NCI-H1436 treated with DMSO at 0.1 percent for 48 hours (cell line): ENCODE measurements at regions not wholly inside any gene's neighbourhood (a gene's known extent, or its start where the extent isn't known, plus 50 kb on each side); places are given as distances from the start of the nearest gene placed in this dataset.
A peak's percentile ranks its signal among the peaks of the same experiment; 100 is the strongest.
"Not testable (repeated sequence)": the region's sequence is repeated elsewhere in the genome, so short reads cannot be mapped to it uniquely, and the experiment has no call there.

Experiments
- DNase-seq: peaks from one replicate; lab custom pipeline; 2025; lab: John Stamatoyannopoulos, UW

DNA sequence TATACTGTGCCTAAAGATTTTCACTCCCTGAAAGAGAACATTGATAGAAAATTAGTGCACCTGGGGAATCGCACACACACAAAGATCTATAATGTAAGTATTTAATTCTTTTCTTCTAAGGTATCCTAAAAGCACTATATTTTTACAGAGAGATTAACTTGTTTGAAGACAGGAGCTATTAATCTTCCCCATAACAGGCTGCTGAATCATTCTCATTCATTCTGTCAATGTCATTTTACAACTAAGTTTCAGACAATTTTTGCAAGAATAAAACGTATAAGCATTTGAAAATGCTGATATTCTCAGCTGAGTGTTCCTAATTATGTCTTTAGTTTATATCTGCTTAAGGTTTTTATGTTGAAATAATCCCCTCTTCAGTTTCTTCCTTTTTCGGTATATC lies 776.7 kb downstream of the NXPH1 start:
- no peak for DNase-seq

DNA sequence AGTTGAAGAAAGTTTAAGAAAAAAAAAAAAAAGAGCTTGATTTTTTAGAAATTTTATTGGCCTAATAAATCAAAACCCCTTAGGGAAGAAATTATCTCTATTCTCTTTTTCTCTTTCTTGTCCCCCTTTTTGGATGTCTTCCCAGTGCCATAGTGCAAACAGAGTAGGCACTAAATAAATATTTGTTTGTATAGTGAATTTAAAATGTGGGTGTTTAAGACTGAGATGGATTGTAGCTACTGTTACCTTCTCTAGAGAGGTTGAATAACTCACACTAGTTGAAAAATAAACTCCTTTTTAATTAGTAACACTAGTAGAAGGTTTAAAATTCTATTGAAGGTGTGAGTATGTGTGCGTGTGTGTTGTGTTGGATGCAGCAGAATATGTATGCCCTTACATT lies 783.8 kb downstream of the NXPH1 start:
- DNase-seq: peak; percentile 28

DNA sequence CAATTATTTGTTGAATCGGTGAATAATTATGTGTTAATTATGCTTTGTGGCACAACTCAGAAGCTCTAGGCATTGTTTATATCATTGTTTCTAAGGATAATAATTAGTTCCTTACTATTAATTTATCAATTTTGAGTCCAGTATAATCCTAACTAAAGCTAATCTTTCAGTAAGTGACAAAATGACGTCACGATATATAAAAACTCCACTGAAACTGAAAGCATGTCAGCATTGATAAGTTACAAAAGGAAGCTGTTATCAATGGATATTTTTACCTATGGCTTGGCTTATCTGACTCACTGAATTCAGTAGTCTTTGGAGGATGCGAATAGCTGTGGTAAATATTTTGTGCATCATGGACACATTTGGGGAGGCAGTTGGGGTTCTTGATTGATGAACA lies 793.1 kb downstream of the NXPH1 start:
- DNase-seq: no peak

DNA sequence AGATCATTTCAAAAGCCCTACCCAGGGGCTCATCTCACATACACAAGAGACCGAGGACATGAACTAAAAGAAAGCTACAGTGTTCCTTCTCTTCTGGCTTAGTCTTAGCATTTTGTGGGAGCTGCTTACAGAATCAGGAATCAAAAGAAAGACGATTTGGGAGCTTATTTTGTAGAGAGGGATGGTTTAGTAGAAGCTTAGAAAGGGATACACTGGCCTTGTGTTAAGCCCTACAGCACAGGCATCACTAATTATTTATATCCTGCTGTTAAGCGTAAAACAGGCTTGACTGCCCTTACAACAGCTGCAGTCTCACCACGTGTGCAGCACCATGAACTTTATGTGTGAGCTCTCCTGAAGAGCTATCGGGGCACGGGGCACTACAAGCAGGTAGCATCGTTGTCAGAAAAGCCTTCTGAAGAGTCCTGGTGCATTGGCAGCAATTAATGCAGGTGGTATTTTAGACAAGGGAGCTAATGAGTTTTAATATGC lies 798.3 kb downstream of the NXPH1 start:
- peak; percentile 87 for DNase-seq

DNA sequence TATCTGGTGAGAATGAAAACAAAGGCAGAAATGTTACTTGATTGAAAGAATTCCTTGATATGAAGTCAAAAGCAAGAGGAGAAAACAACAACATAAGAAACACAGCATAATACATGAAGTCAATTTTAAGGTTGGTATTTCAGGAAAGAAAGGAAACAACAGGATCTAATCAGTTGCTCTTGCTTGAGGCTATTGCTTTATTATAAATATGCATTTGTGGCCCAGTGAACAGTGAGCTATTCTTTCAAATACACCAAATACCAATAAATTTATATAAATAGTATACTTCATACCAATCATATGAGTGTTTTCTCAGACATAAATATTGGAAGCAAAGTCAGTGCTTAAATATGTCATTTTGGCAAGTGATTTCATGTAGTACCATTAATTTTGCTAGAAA lies 806.6 kb downstream of the NXPH1 start:
- DNase-seq: no peak

DNA sequence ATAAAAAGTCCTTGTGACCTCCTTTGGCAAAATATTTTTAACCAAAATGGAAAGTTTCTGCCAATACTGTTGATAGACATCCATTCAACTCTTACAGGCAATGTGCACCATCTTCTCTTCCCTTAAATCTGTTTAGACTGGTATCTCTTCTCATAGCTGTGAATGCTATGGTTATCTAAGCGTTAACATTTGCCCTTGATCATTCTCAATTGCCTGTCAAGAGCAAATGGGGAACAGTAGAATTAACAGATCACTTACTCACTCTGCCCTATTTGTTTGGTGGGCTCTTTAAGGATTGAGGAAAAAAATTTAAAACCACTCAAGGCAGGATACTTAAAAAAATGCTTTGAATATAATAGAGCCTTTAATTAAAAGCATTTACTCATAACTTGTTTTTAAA lies 808.4 kb downstream of the NXPH1 start:
- DNase-seq: no peak

DNA sequence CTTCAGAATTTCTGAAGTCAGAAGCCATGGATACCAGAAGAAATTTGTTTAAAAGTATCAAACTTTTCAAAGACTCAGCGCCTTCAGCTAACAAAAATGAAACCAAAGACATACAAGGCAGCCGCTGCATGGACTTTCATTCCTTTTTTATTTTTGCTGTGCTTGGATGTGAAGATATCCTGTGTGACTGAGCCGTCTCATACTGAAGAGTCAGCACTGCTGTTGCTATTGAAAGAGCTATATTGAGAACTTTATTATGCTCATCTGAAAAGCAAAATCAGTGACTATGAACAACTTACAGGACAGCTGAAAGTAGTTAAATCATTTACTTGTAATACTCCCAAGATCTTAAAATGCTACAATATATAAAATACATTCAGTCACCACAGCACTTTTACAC lies 809.2 kb downstream of the NXPH1 start:
- DNase-seq: no peak

DNA sequence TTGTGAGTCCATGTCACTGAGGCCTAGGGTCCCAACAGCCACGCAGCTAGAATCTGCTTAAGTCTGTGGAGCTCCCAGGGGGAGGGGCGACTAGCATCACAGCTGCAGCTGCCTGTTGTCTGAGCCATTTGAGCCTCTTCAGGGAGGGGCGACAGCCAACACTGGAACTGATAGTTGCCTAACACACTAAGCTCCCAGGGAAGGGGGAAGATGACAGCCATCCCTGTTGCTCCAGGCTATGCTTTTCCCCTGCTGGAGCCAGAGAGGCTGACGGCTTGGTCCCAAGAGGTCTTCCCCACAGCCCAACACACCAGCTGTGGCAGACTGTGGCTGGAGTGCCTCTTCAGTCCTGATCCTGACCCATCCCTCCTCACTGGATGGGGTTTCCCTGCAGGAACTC lies 817.5 kb downstream of the NXPH1 start:
- no peak for DNase-seq

DNA sequence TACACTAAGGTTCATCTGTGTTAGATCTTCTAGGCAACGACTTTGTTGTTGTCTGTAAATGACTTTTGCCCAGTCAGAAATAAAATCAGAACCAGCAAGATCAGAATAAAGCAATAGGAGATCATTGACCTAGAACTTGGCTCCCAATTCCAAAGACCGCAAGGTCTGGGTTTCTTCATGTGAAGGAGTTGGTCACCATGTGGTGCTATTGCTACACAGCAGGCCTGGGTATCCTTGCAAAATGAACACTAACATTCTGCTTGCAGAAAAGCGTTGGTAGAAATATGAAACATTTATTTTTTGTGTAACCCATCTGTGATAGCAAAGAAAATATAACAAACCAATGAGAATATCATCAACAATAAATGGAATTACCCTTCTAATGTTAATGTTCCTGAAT lies 831.0 kb downstream of the NXPH1 start:
- DNase-seq: no peak

DNA sequence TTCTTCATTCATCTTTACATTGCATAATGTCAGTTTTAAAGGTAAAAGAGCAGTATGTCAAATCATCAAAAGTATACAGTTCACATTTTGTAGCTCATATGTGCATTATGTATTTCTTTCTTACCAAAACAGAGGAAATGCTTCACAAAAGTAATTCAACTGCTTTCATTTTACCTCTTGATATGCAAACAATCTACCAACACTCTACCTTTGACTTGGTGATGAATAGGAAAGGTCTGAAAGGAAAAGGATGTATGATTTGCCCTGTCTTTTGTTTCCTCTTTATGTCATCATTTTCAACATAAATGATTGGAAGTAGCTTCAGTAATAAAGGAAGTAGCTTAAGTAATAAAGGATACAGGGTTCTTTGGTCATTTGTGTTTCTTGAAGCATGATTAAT lies 846.7 kb downstream of the NXPH1 start:
- DNase-seq: no peak

DNA sequence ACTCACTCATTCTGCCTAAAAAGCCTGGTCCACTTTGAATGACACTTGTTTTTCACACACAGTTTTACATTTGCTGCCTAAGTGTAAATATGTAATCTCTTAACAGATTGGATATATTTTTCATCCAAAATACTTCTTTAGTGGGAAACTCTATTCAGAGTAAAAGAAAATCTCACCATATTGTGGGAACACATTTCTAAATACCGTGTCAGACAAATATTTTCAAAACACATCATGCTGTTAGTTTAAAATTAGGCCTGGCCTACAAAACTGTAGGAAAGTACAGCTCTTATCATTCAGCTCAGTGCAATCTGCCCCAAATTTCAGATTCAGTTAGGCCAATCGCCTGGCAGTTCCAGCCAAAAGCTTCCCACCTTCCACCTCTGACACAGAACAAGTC lies 849.8 kb downstream of the NXPH1 start:
- no peak for DNase-seq

DNA sequence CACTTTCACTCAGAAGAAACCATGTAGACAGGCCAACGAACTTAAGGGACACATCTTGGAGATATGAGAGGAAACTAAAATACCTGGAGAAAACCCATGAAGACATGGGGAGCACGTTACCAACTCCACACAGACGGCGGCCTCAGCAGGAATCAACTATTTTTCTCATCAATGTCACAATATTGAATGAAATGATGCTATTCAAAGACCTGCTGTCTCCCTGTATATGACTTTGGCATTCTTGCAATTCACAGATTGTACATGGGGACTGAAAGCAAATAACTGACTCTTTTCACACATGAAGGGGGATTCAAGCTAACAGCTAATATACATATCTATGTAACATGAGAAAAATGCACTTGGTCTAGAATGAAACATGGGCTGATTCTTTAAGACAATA lies 869.0 kb downstream of the NXPH1 start:
- no peak for DNase-seq

DNA sequence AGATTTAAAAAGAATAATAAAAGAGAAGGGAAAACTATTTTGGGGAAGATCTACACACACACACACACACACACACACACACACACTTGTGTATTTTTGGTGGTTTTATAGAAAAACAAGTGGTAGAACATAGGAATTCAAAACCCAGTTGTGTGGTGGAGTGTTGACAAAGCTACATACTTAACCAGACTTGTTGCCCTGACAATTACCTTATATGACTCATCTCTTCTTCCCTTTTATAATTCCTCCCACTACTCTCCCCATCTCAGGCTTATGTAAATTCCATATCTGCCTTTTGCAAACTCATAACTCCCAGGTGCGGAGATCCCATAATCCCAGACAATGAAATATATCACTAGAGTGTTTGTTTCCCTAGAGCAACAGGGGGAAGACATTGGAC lies 873.7 kb downstream of the NXPH1 start:
- DNase-seq: no peak

DNA sequence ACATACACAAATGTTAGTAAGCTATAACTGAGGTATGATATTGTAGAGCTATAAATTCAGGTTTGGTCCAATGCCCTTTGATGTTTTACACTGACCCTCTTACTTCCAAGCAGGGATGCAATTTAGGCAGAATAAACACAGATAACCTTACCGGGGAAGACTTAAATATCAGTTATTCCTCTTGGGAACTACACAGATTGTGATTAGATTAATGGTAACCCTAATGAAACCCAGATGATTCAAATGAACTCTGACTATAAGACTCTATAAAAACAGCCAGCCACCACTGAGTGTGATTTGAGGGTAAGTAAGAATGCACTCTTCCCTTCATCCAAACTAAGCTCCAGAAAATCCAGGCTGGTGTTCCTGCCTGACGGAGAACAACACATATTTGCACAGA lies 891.1 kb downstream of the NXPH1 start:
- no peak for DNase-seq

DNA sequence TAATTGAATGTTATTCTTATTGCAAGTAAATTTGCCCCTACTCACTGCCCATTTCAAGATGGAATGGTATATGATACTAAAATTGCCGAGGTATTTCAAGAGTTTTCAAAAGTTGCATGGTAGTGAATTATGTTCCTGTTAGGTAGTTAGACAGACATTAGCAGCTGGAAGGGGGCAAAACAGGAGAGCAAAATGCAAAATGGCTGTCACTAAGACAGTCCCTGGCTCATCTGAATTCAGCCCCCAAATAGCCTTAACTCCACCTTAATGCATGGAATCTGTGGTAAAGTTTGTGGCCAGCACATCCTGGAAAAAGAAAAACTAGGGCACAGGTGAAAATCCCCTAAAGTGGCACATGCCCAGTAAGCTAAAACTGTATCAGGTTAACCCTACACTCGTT lies 894.9 kb downstream of the NXPH1 start:
- DNase-seq: no peak

DNA sequence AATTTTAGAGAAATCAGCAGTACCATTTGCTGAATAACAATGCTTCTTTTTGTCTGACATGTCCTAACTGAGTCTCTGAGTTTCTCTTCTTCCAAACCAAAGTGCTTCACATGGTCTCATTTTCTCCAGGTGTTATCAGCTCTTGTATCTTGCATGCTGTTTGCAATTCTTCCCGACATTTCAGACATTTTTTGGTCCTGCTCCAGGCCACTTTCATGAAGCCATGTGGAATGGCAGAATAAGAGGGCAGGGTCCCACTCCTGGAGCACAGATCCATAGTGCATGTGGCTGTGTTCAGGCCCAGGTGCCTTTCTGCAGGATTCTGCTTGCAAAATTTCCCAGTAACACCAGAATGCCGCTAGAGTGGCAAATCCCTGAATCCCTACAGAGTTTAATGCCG lies 916.2 kb downstream of the NXPH1 start:
- no peak for DNase-seq

DNA sequence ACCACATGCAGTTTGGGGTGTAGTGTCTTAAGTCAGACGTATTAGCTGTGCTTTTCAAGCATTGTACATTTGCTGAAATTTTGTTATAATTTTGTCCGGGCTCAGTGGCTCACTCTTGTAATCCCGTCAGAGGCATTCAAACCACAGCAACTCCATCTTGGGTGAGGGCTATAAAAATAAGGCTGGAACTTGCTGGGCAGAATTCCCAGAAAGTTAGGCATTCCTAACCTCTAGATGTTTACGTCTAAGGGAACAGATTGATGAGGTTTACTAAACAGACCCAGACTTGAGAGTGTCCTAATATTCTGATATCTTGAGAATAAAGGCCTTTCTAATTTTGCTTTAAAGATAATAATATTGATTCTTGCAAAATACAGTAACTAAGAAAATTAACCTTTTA lies 957.8 kb downstream of the NXPH1 start:
- DNase-seq: no peak

DNA sequence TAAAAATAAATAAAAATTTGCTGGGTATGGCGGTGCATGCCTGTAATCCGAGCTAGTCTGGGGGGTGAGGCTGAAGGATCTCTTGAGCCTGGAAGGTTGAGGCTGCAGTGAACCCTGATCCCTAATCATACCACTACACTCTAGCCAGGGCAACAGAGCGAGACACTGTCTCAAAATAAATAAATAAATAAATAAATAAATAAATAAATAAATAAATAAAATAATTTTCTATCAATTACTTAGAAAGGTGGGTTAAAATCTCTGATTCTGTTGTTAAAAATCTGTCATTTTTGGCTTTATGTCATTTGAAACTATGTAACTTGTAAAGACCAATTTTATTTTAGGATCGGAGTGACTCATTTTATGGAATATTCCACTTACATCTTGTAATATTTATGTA lies 958.6 kb downstream of the NXPH1 start:
- DNase-seq: no peak

DNA sequence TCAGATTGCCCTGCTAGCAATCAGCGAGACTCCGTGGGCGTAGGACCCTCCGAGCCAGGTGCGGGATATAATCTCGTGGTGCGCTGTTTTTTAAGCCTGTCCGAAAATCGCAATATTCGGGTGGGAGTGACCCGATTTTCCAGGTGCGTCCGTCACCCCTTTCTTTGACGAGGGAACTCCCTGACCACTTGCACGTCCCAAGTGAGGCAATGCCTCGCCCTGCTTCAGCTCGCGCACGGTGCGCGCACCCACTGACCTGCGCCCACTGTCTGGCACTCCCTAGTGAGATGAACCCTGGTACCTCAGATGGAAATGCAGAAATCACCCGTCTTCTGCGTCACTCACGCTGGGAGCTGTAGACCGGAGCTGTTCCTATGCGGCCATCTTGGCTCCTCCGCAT lies 971.0 kb downstream of the NXPH1 start:
- not testable (repeated sequence) for DNase-seq

DNA sequence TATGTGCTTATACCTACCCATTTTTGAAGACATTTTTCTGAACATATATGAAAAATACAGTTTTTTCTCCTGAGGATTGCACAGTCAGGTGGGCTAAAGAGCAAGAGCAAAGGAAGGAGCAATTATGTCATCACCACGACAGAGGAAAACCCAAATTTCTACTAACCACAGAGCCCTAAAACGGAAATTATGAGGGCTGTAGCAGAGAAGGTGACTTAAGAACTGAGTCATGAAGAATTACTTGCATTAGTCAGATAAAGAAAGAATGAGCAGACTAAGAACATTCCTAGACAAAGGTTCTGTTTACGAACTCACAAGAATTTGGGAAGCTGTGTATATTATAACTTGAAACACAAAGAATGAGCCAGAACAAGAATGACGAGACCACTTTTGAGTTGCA lies 974.4 kb downstream of the NXPH1 start:
- DNase-seq: no peak

DNA sequence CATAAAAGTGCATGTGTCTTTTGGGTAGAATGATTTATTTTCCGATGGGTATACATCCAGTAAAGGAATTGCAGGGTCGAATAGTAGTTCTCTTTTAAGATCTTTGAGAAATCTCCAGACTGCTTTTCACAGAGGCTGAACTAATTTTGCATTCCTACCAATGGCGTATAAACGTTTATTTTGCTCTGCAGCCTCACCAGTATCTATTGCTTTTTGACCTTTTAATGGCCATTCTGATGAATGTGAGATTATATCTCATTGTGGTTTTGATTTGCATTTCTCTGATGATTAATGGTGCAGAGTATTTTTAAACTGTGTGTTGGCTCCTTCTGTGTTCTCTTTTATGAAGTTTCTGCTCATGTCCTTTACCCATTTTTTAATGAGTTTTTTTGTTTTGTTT lies 1020.1 kb downstream of the NXPH1 start:
- DNase-seq: no peak

DNA sequence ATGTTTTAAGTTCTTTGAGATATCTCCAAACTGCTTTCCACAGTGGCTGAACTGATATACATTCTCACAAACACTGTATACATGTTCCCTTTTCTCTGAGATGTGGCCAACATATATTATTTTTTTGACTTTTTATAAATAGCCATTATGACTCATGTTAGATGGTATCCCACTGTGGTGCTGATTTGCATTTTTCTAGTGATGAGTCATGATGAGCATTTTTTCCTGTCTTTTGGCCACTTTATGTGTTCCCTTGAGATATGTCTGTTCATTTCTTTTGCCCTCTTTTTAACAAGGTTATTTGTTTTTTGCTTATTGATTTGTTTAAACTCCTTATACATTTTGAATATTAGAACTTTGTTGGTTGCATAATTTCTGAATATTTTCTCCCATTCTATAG lies 1055.1 kb downstream of the NXPH1 start:
- DNase-seq: no peak

DNA sequence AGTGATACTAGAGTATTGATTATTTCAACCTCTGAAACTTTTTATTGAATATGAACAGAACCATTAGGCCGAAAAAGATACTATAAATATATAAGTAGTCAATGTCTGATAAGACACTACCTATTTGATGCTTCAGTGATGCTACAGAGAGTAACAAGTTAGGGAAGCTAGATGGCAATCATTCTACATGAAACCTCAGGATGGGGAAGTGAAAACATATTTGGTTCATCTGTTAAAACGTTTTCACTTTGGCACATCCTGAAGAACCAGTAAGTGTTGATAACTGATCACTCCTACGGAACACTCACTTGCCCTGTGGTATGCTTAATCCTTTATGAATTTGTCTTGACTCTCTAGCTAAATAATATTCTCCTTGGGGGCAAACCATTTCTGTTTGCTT lies 1064.9 kb downstream of the NXPH1 start:
- no peak for DNase-seq

DNA sequence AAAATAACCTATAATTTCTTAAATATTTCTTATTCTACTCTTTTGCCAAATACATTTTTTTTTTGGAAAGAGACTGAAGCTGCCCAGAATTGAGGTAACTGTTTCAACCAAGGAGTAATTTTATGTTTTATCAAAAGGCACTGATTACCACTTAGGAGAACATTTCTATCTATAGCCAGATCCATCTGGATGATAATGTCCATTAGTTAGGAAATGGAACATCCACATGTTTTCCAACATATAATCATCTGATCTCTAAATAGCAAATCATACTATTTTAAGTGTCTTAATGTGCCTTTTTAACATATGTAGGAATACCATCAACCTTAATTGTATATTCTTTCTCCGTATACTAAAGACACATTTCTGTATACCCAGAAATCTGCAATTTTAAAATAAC lies 1068.9 kb downstream of the NXPH1 start:
- DNase-seq: no peak

DNA sequence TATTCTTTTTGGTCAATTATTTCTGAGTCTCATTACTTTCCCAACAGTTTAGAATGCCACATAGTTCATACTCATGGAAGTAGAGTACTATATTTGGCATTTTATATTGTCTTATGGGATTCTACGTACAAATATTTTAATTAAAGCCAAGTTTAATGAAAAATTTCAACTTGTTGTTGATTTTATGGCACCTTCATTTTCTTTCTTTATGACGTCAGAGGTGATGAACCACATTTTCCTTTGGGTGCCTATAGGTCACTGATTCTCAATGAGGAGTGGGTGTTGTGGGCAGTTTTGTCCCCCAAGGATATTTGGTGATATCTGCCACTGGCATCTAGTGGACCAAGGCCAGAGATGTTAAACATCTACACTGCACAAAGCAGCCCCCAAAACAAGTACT lies 1071.3 kb downstream of the NXPH1 start:
- no peak for DNase-seq
